ENCODE measurements at regions not wholly inside any gene's neighbourhood (a gene's known extent, or its start where the extent isn't known, plus 50 kb on each side); places are given as distances from the start of the nearest gene placed in this dataset.

GRCh38 chr3:113051787-113052186 lies 61.0 kb downstream of the GTPBP8 start:
- CTCF ChIA-PET, result interaction anchor here (8.1 kb wide), 1 partner anchor 236 kb away, joined by 78 read pairs; no protein-coding TSS in a partner anchor
- H3K4me3 ChIP-seq (ENCODE audit: low read depth, low read length), result no peak overlapping the region
- H3K27ac ChIP-seq (ENCODE audit: low read depth, low read length), result no peak overlapping the region
- POLR2A ChIA-PET, result no interaction called here
- H3K9me3 ChIP-seq (ENCODE audit: control insufficient read depth, insufficient read depth, low read length), result peaks cover 2% of the 10 kb centered on the region; the same call in 1 of the 2 replicates
- no peak for DNase-seq (ENCODE audit: low read depth, low spot score)
- TF ChIP-seq CTCF (IDR thresholded peaks at IDR 0.05; ENCODE audit: low read depth, low read length), result no peak
- no peaks in the 10 kb centered on the region for H3K27me3 ChIP-seq (ENCODE audit: control insufficient read depth, insufficient read depth, low read length)

- no peaks in the 10 kb centered on the region for H3K27me3 ChIP-seq (ENCODE audit: control insufficient read depth, insufficient read depth, low read length)
- no peak overlapping the region for H3K4me3 ChIP-seq (ENCODE audit: low read depth, low read length)
- H3K9me3 ChIP-seq (ENCODE audit: control insufficient read depth, insufficient read depth, low read length), result no peaks in the 10 kb centered on the region
- no peak for TF ChIP-seq CTCF (IDR thresholded peaks at IDR 0.05; ENCODE audit: low read depth, low read length)
- DNase-seq (ENCODE audit: low read depth, low spot score), result no peak
- H3K27ac ChIP-seq (ENCODE audit: low read depth, low read length), result no peak overlapping the region
- ChIA-PET CTCF (interaction anchor here (0.7 to 8.1 kb wide), 2 partner anchors 235 to 524 kb away, joined by 3 to 78 read pairs; no protein-coding TSS in a partner anchor), POLR2A (interaction anchor here (1.5 kb wide), 1 partner anchor 158 kb away, joined by 7 read pairs; the partner anchor contains the start of gene BOC)
These were observed 62.4 kb downstream of the GTPBP8 start for GRCh38 chr3:113053169-113053568.

- TF ChIP-seq CTCF (IDR thresholded peaks at IDR 0.05; ENCODE audit: low read depth, low read length), result peak; percentile 31; the same call in 1 of the 2 replicates
- DNase-seq (ENCODE audit: low read depth, low spot score), result peak; percentile 44
- H3K27ac ChIP-seq (ENCODE audit: low read depth, low read length), result no peak overlapping the region
- H3K27me3 ChIP-seq (ENCODE audit: control insufficient read depth, insufficient read depth, low read length), result no peaks in the 10 kb centered on the region
- POLR2A ChIA-PET, result interaction anchor here (0.6 to 1.5 kb wide), 5 partner anchors 15 to 444 kb away, joined by 3 to 7 read pairs (median 4); partner anchors contain the start of gene BOC
- H3K9me3 ChIP-seq (ENCODE audit: control insufficient read depth, insufficient read depth, low read length), result no peaks in the 10 kb centered on the region
- CTCF ChIA-PET, result interaction anchor here (0.6 to 8.1 kb wide), 4 partner anchors 111 to 331 kb away, joined by 3 to 78 read pairs (median 4); no protein-coding TSS in a partner anchor
- H3K4me3 ChIP-seq (ENCODE audit: low read depth, low read length), result no peak overlapping the region
These were observed 63.8 kb downstream of the GTPBP8 start for GRCh38 chr3:113054552-113054951.

GRCh38 chr3:113055201-113055600 lies 64.4 kb downstream of the GTPBP8 start:
- H3K9me3 ChIP-seq (ENCODE audit: control insufficient read depth, insufficient read depth, low read length), result no peaks in the 10 kb centered on the region
- ChIA-PET POLR2A (interaction anchor here (1.3 to 1.5 kb wide), 2 partner anchors 233 to 443 kb away, joined by 3 to 4 read pairs; no protein-coding TSS in a partner anchor), CTCF (interaction anchor here (0.6 to 8.1 kb wide), 2 partner anchors 187 to 233 kb away, joined by 3 to 78 read pairs; no protein-coding TSS in a partner anchor)
- no peak for TF ChIP-seq CTCF (IDR thresholded peaks at IDR 0.05; ENCODE audit: low read depth, low read length)
- no peak overlapping the region for H3K27ac ChIP-seq (ENCODE audit: low read depth, low read length)
- no peak overlapping the region for H3K4me3 ChIP-seq (ENCODE audit: low read depth, low read length)
- no peaks in the 10 kb centered on the region for H3K27me3 ChIP-seq (ENCODE audit: control insufficient read depth, insufficient read depth, low read length)
- DNase-seq (ENCODE audit: low read depth, low spot score), result no peak

GRCh38 chr3:113055961-113056360 lies 65.2 kb downstream of the GTPBP8 start:
- H3K9me3 ChIP-seq (ENCODE audit: control insufficient read depth, insufficient read depth, low read length), result no peaks in the 10 kb centered on the region
- H3K27ac ChIP-seq (ENCODE audit: low read depth, low read length), result no peak overlapping the region
- H3K4me3 ChIP-seq (ENCODE audit: low read depth, low read length), result no peak overlapping the region
- no peaks in the 10 kb centered on the region for H3K27me3 ChIP-seq (ENCODE audit: control insufficient read depth, insufficient read depth, low read length)
- CTCF ChIA-PET, result interaction anchor here (8.1 kb wide), 1 partner anchor 232 kb away, joined by 78 read pairs; no protein-coding TSS in a partner anchor
- no peak for DNase-seq (ENCODE audit: low read depth, low spot score)
- POLR2A ChIA-PET, result no interaction called here
- no peak for TF ChIP-seq CTCF (IDR thresholded peaks at IDR 0.05; ENCODE audit: low read depth, low read length)
